ENCODE measurements at regions not wholly inside any gene's neighbourhood (a gene's known extent, or its start where the extent isn't known, plus 50 kb on each side); places are given as distances from the start of the nearest gene placed in this dataset.

DNA sequence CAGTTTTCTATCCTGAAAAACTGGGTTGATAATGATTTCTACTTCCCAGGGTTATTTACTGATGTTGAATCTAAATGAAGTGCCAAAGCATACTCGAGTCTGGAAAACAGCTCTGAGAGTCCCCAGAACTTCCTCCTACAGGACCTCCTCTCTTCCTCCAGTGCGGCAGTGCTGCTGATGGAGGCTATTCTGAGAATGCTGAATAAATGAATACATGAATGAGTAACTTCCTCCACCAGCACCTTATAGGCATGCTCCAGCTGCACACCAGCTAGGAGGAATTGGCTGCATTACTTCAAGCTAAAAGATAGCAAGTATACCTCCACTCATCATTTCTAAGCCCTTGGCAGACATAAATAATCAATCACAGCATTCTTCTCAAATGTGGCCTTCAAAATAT lies 448.8 kb upstream of the CCDC196 start:
- TF ChIP-seq POLR2A (IDR thresholded peaks at IDR 0.05) (no peak), POLR2AphosphoS5 (IDR thresholded peaks at IDR 0.05) (no peak)
